SK-N-SH (cell line): ENCODE measurements at regions not wholly inside any gene's neighbourhood (a gene's known extent, or its start where the extent isn't known, plus 50 kb on each side); places are given as distances from the start of the nearest gene placed in this dataset.

ENCODE experiments used
- CTCF ChIP-seq: fragments of 200-600 bp; sonication (generic); IDR thresholded peaks from 2 replicates; pipeline ENCODE4 v1.6.1; 2017; ENCODE audit warnings: antibody characterized with exemption, mild to moderate bottlenecking, moderate library complexity
- EZH2phosphoT487 ChIP-seq: fragments of 200-600 bp; sonication (generic); IDR thresholded peaks from 2 replicates; pipeline ENCODE4 v1.6.1; 2017; ENCODE audit warnings: low read depth, mixed run types, mild to moderate bottlenecking, antibody characterized with exemption, moderate library complexity, borderline replicate concordance
- MAX ChIP-seq: IDR thresholded peaks from 2 replicates; pipeline ENCODE4 v1.4.0; 2012; ENCODE audit warnings: low read depth
- POLR2AphosphoS5 ChIP-seq: IDR thresholded peaks from 2 replicates; pipeline ENCODE4 v1.6.1; 2012; ENCODE audit warnings: low read depth, low read length
- TCF12 ChIP-seq: IDR thresholded peaks from 2 replicates; pipeline ENCODE4 v1.4.0; 2012
- TF ChIP-seq, protein P1 (sequence below): IDR thresholded peaks from 2 replicates; pipeline ENCODE4 v1.6.1; 2012; ENCODE audit warnings: mild to moderate bottlenecking, low read depth, low read length, moderate library complexity

DNA sequence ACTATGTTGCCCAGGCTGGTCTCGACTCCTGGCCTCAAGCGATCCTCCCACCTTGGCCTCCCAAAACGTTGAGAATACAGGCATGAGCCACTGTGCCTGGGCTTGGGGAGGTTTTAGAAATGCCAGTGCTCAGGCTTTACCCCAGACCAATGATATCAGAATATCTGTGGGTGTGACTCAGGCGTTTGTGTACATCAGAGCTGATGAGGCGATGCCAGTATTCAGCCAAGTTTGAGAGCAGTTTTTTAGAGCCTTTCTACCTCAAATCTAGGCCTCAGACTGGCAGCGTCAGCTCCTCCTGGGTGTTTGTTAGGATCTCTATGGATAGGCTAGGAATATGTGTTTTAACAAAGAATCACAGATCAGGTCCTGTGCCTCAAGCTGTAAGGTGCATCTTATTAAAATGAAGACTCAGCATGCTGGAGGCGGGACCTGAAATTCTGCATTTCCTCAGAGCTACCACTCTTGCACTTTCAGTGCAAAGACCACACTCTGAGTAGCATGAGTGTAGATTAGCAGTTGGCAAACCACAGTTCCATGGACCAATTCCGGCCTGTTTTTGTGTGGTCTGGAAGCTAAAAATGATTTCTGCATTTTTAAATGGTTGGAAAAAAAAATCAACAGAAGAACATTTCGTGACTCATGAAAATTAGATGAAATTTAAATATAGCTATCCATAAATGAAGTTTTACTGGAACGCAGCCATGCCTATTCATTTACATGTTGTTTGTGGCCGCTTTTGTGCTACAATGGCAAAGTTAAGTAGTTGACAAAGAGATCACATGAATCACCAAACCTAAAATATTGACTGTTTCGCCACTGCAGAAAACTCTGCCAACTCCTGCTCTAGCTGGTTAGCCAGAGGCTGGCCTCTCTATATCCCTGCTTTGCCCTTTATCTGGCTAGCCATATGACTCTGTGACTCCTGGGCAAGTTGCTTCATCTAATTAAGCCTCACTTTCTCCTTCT is 92.2 kb downstream of the KLF4 start:
- TF ChIP-seq, protein P1, sequence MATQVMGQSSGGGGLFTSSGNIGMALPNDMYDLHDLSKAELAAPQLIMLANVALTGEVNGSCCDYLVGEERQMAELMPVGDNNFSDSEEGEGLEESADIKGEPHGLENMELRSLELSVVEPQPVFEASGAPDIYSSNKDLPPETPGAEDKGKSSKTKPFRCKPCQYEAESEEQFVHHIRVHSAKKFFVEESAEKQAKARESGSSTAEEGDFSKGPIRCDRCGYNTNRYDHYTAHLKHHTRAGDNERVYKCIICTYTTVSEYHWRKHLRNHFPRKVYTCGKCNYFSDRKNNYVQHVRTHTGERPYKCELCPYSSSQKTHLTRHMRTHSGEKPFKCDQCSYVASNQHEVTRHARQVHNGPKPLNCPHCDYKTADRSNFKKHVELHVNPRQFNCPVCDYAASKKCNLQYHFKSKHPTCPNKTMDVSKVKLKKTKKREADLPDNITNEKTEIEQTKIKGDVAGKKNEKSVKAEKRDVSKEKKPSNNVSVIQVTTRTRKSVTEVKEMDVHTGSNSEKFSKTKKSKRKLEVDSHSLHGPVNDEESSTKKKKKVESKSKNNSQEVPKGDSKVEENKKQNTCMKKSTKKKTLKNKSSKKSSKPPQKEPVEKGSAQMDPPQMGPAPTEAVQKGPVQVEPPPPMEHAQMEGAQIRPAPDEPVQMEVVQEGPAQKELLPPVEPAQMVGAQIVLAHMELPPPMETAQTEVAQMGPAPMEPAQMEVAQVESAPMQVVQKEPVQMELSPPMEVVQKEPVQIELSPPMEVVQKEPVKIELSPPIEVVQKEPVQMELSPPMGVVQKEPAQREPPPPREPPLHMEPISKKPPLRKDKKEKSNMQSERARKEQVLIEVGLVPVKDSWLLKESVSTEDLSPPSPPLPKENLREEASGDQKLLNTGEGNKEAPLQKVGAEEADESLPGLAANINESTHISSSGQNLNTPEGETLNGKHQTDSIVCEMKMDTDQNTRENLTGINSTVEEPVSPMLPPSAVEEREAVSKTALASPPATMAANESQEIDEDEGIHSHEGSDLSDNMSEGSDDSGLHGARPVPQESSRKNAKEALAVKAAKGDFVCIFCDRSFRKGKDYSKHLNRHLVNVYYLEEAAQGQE = no peak
- TF ChIP-seq EZH2phosphoT487 (no peak), MAX (no peak), POLR2AphosphoS5 (no peak), CTCF (no peak), TCF12 (no peak)
